AG09309 (cell line): ENCODE measurements at regions not wholly inside any gene's neighbourhood (a gene's known extent, or its start where the extent isn't known, plus 50 kb on each side); places are given as distances from the start of the nearest gene placed in this dataset.
"Not testable (repeated sequence)": the region's sequence is repeated elsewhere in the genome, so short reads cannot be mapped to it uniquely, and the experiment has no call there.

Source experiments
- DNase-seq: peaks from one replicate; pipeline ENCODE4 v3.0.0-alpha.2; 2010; ENCODE audit warnings: low read depth
- H3K4me3 ChIP-seq: 2 replicates; pipeline ENCODE4 v1.5.1; 2011; ENCODE audit warnings: mild to moderate bottlenecking, low read depth, low read length, moderate library complexity; ENCODE audit not compliant: control insufficient read depth
- CTCF ChIP-seq: IDR thresholded peaks from 2 replicates; pipeline ENCODE4 v1.5.1; 2011; ENCODE audit warnings: mild to moderate bottlenecking, low read depth, low read length, inconsistent platforms; ENCODE audit not compliant: insufficient read depth, control insufficient read depth; ENCODE audit errors: missing control alignments

- H3K4me3 ChIP-seq, result no peak overlapping the region
- no peak for TF ChIP-seq CTCF
- DNase-seq, result no peak
Observed at GRCh38 chr11:109963101-109963500, 130.1 kb upstream of the ZC3H12C start.

GRCh38 chr11:109964487-109964886 lies 128.7 kb upstream of the ZC3H12C start:
- no peak overlapping the region for H3K4me3 ChIP-seq

GRCh38 chr11:109965445-109965844 lies 127.7 kb upstream of the ZC3H12C start:
- DNase-seq, H3K4me3 ChIP-seq: not testable (repeated sequence)

More at GRCh38 chr11:109964487-109964886, 128.7 kb upstream of the ZC3H12C start:
- DNase-seq, result no peak
- no peak for TF ChIP-seq CTCF

GRCh38 chr11:109965926-109966325 lies 127.3 kb upstream of the ZC3H12C start:
- DNase-seq, H3K4me3 ChIP-seq: not testable (repeated sequence)

GRCh38 chr11:109967136-109967535 lies 126.1 kb upstream of the ZC3H12C start:
- DNase-seq, H3K4me3 ChIP-seq: not testable (repeated sequence)

GRCh38 chr11:109968299-109968698 lies 124.9 kb upstream of the ZC3H12C start:
- DNase-seq, result no peak
- TF ChIP-seq CTCF, result no peak
- H3K4me3 ChIP-seq, result no peak overlapping the region

- no peak for TF ChIP-seq CTCF
- no peak overlapping the region for H3K4me3 ChIP-seq
- DNase-seq, result no peak
Observed at GRCh38 chr11:109968781-109969180, 124.4 kb upstream of the ZC3H12C start.

- TF ChIP-seq CTCF, result no peak
- DNase-seq, result no peak
- no peak overlapping the region for H3K4me3 ChIP-seq
Observed at GRCh38 chr11:109970516-109971183, 122.5 kb upstream of the ZC3H12C start.
